GM18861 (cell line): ENCODE measurements at regions not wholly inside any gene's neighbourhood (a gene's known extent, or its start where the extent isn't known, plus 50 kb on each side); places are given as distances from the start of the nearest gene placed in this dataset.
"Not testable (repeated sequence)": the region's sequence is repeated elsewhere in the genome, so short reads cannot be mapped to it uniquely, and the experiment has no call there.

Experiments
- ATAC-seq: cut with Tn5 transposase; IDR thresholded peaks from one replicate; pipeline ENCODE4 v1.9.1; 2021; ENCODE audit not compliant: unreplicated experiment

- no peak for ATAC-seq
These were observed 271.2 kb downstream of the LPIN1 start for GRCh38 chr2:12017499-12018157.

GRCh38 chr2:12018726-12019125 lies 272.3 kb downstream of the LPIN1 start:
- not testable (repeated sequence) for ATAC-seq

GRCh38 chr2:12020833-12021469 lies 274.5 kb downstream of the LPIN1 start:
- ATAC-seq: no peak

GRCh38 chr2:12024197-12024907 lies 277.9 kb downstream of the LPIN1 start:
- ATAC-seq: not testable (repeated sequence)

- no peak for ATAC-seq
These were observed 280.7 kb downstream of the LPIN1 start for GRCh38 chr2:12027136-12027535.

- no peak for ATAC-seq
These were observed 285.4 kb downstream of the LPIN1 start for GRCh38 chr2:12031866-12032265.

GRCh38 chr2:12032398-12032797 lies 286.0 kb downstream of the LPIN1 start:
- ATAC-seq: peak; percentile 79

- ATAC-seq: no peak
These were observed 286.5 kb downstream of the LPIN1 start for GRCh38 chr2:12032975-12033374.

- ATAC-seq: no peak
These were observed 287.1 kb downstream of the LPIN1 start for GRCh38 chr2:12033494-12033893.

GRCh38 chr2:12034382-12034781 lies 287.9 kb downstream of the LPIN1 start:
- ATAC-seq: no peak

- no peak for ATAC-seq
These were observed 288.7 kb downstream of the LPIN1 start for GRCh38 chr2:12035029-12035720.

- ATAC-seq: no peak
These were observed 289.7 kb downstream of the LPIN1 start for GRCh38 chr2:12035956-12036639.

GRCh38 chr2:12036640-12036983 lies 290.2 kb downstream of the LPIN1 start:
- no peak for ATAC-seq

- ATAC-seq: no peak
These were observed 290.9 kb downstream of the LPIN1 start for GRCh38 chr2:12037301-12037700.

- ATAC-seq: no peak
These were observed 294.8 kb downstream of the LPIN1 start for GRCh38 chr2:12041236-12041635.

GRCh38 chr2:12043131-12043530 lies 296.7 kb downstream of the LPIN1 start:
- ATAC-seq: no peak

GRCh38 chr2:12044857-12045256 lies 298.4 kb downstream of the LPIN1 start:
- peak; percentile 51 for ATAC-seq

- peak; percentile 39 for ATAC-seq
These were observed 299.4 kb downstream of the LPIN1 start for GRCh38 chr2:12045864-12046291.

- no peak for ATAC-seq
These were observed 300.2 kb downstream of the LPIN1 start for GRCh38 chr2:12046641-12047040.

- no peak for ATAC-seq
These were observed 301.3 kb downstream of the LPIN1 start for GRCh38 chr2:12047761-12048160.

GRCh38 chr2:12048550-12048949 lies 302.1 kb downstream of the LPIN1 start:
- ATAC-seq: no peak
